ENCODE measurements at regions not wholly inside any gene's neighbourhood (a gene's known extent, or its start where the extent isn't known, plus 50 kb on each side); places are given as distances from the start of the nearest gene placed in this dataset.
A peak's percentile ranks its signal among the peaks of the same experiment; 100 is the strongest.

- no peaks in the 10 kb centered on the region for H3K9me3 Mint-ChIP-seq
- no peaks in the 10 kb centered on the region for H3K36me3 Mint-ChIP-seq (ENCODE audit: low read depth)
- peaks cover 10% of the 10 kb centered on the region for H3K27me3 Mint-ChIP-seq (ENCODE audit: low read depth, poor library complexity)
- no peak for DNase-seq
- H3K27ac Mint-ChIP-seq = no peak overlapping the region
- no peak overlapping the region for H3K4me3 Mint-ChIP-seq
- TF ChIP-seq CTCF (IDR thresholded peaks at IDR 0.05) = no peak
- H3K4me1 Mint-ChIP-seq = no peaks in the 10 kb centered on the region
Observed at GRCh38 chr11:111101881-111102280, 143.6 kb upstream of the POU2AF2 start.

DNA sequence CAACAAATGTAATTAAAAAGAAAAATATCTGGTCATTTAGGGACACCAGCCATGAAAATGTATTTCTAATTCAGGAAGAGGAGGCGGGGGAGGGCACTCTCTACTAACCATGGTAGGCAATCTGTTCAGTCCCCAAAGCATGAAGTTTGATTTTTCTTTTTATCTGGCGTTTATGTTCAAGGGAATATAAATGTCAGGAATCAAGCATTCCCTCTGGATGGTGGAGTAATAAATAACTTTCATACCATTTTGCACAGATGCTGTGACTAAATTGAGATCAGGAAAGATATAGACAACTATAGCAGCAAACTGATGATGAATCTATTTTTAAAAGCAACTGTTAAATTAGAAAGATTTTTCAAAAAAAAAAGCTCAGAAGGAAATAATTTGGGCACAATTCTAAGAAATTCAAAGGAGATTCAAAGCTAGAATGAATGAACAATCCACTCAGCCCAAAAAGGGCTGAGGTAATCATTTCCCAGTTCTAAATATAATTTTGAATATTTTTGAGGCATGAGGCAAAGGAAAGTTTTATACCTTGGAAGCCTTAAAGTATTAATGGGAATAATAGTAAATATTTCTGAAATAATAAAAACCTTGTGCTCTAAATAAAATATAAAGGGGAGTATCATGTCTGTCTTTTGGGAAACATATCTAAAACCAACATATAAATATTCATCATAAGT lies 146.4 kb upstream of the POU2AF2 start:
- TF ChIP-seq CTCF (IDR thresholded peaks at IDR 0.05) = no peak

DNA sequence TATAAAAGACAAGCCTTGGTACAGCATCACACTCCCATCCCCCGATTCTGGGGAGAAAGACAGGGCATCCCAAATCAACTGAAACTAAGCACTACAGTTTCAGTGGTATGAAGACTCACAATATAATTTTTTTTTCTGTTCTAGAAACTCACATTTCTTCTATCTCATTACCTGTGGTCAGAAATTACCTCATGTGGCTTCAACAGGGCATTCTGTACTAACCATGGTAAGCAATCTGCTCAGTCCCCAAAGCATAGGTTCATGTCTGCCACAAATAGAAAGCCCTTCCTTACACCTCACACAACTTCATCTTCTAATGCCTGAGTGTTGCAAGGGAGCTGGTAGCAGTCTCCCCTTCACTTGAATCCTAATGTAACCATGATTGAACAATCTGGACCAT lies 147.4 kb upstream of the POU2AF2 start:
- Mint-ChIP-seq H3K27me3 (ENCODE audit: low read depth, poor library complexity) (peaks cover 2% of the 10 kb centered on the region), H3K4me3 (no peak overlapping the region), H3K9me3 (no peaks in the 10 kb centered on the region), H3K36me3 (ENCODE audit: low read depth) (no peaks in the 10 kb centered on the region), H3K27ac (no peak overlapping the region), H3K4me1 (no peaks in the 10 kb centered on the region)
- TF ChIP-seq CTCF (IDR thresholded peaks at IDR 0.05) = no peak
- DNase-seq = no peak

More for the DNA sequence above, 146.4 kb upstream of the POU2AF2 start:
- H3K27me3 Mint-ChIP-seq (ENCODE audit: low read depth, poor library complexity) = peaks cover 7% of the 10 kb centered on the region
- no peak overlapping the region for H3K4me3 Mint-ChIP-seq
- H3K4me1 Mint-ChIP-seq = no peaks in the 10 kb centered on the region
- H3K36me3 Mint-ChIP-seq (ENCODE audit: low read depth) = no peaks in the 10 kb centered on the region
- H3K9me3 Mint-ChIP-seq = no peaks in the 10 kb centered on the region
- no peak for DNase-seq
- H3K27ac Mint-ChIP-seq = no peak overlapping the region

DNA sequence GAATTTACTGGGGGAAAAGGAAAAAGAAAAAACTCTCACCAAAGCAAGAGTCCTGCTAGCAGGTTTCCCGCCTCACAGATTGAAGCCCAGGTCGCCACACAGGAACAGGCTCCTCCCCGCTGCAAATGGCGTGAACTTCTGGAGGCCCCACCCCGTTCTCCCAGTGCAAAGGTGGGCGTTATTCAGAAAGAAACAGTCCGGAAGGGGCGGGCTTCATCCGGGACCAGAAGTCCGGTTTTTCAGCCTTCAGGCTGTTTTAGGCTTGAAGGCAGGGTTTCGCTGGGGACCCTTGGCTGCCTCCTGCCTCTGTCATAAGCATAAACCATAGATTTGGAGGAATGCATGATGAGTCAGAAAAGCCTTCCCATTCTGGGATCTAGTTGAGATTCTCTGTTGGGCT lies 148.3 kb upstream of the POU2AF2 start:
- Mint-ChIP-seq H3K4me1 (no peaks in the 10 kb centered on the region), H3K4me3 (peak overlapping the region; percentile 12)
- DNase-seq = no peak

DNA sequence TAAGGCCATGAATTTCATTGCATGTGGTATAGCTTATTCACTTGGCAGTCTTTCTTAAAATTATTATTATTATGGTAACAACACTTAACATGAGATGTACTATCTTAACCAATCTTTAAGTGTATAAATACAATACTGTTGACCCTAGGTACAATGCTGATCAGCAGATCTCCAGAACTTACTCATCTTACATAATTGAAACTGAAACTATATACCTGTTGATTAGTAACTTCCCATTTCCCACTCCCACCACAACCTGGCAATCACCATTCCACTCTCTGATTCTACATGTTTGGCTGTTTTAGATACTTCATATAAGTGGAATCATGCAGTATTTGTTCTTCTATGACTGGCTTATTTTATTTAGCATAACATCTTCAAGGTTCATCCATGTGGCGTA lies 150.2 kb upstream of the POU2AF2 start:
- TF ChIP-seq CTCF (IDR thresholded peaks at IDR 0.05) = no peak
- Mint-ChIP-seq H3K4me1 (no peaks in the 10 kb centered on the region), H3K27me3 (ENCODE audit: low read depth, poor library complexity) (peaks cover under 1% of the 10 kb centered on the region), H3K9me3 (no peaks in the 10 kb centered on the region), H3K4me3 (no peak overlapping the region), H3K36me3 (ENCODE audit: low read depth) (no peaks in the 10 kb centered on the region), H3K27ac (no peak overlapping the region)
- no peak for DNase-seq

More for the DNA sequence above, 148.3 kb upstream of the POU2AF2 start:
- Mint-ChIP-seq H3K27ac (no peak overlapping the region), H3K9me3 (no peaks in the 10 kb centered on the region), H3K27me3 (ENCODE audit: low read depth, poor library complexity) (no peaks in the 10 kb centered on the region), H3K36me3 (ENCODE audit: low read depth) (no peaks in the 10 kb centered on the region)
- no peak for TF ChIP-seq CTCF (IDR thresholded peaks at IDR 0.05)

DNA sequence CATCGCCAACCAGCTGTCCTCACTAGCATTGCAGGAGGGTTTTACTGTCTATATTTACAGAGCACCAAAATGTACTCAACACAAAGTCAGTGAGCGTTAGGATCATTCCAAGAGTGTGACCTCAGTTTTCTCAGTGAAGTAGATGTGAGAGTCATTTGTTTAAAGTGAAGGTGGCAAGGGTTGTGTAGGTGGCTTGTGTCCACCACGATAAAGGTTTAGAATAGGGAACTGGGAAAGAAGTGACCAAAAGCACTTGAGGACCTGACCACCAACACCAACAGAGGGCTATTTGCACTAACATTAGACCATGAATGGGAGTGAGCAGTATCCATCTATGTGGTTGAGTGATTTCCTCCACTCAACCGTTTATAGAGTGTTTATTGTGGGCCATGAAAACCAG lies 152.5 kb upstream of the POU2AF2 start:
- DNase-seq = no peak
- Mint-ChIP-seq H3K4me1 (no peaks in the 10 kb centered on the region), H3K9me3 (no peaks in the 10 kb centered on the region), H3K27me3 (ENCODE audit: low read depth, poor library complexity) (peaks cover 3% of the 10 kb centered on the region), H3K36me3 (ENCODE audit: low read depth) (no peaks in the 10 kb centered on the region), H3K4me3 (no peak overlapping the region), H3K27ac (no peak overlapping the region)
- TF ChIP-seq CTCF (IDR thresholded peaks at IDR 0.05) = no peak
